Stimulated activated CD8-positive, alpha-beta memory T cell treated with anti-CD3 and anti-CD28 coated beads, Interleukin-12 subunit alpha, Interleukin-12 subunit beta, amount 100 ng/mL, for 24 hours (primary cell): ENCODE measurements at regions not wholly inside any gene's neighbourhood (a gene's known extent, or its start where the extent isn't known, plus 50 kb on each side); places are given as distances from the start of the nearest gene placed in this dataset.

ENCODE experiments used
- DNase-seq: peaks from one replicate; pipeline ENCODE4 v3.0.0-alpha.2; 2020; ENCODE audit errors: extremely low read depth

DNA sequence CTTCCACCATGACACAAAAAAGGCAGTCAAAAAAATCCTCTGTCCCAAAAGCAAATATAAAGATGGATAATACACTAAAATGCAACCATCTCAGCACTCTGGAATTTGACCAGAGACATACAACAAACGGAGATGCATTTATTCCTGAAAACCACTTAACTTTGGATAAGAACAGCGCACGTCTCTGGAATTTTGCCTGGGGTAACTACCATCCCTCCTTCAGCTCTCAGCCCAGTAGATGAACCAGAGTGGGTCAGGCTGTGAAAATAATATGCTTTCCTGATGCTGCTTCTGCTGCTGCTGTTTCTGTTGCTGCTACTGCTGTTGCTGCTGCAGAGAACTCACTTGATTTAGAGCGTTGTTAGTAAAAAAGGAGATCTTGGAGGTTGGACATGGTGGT, 133.8 kb upstream of the ACVR2A start:
- no peak for DNase-seq

DNA sequence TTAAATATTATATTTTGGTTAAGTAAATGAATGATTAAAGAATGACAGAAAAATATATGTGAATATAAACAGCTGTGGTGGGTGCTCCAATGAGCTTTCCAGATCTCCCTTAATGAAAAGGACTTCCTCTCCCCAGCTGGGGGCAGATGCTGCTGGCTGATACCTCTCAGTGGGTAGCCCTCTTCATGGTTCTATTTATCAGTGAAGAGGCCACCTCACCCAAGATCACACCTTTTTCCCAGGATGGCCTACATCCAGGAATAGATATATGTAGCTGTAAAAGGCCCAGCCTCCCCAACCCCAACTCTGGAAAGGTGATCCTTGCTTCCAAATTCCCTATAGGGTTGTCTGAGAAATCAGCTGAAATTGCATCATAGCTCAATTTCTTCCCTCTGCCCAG, 135.2 kb upstream of the ACVR2A start:
- DNase-seq: no peak

DNA sequence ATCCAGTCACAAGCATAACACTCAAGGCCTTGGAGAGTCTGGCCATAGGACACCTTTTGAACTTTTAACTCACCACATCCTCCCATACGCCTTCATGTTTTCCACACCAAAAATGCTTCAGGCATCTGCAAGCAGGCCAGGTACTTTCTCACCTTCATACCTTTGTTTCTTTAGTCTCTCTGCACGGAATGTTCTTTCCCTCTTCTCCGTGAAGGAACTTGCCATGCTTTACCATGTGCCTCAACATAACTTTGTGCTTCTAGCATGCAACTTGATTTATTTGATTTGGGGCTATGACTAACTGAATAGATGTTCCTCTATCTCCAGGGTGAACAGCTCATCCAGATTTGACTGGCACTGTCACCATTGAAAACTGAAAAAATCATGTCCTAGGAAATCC, 141.7 kb upstream of the ACVR2A start:
- no peak for DNase-seq

- DNase-seq: no peak
Observed at GRCh38 chr2:147698166-147698565, 146.7 kb upstream of the ACVR2A start.

GRCh38 chr2:147696426-147696825, 148.4 kb upstream of the ACVR2A start:
- DNase-seq: no peak

DNA sequence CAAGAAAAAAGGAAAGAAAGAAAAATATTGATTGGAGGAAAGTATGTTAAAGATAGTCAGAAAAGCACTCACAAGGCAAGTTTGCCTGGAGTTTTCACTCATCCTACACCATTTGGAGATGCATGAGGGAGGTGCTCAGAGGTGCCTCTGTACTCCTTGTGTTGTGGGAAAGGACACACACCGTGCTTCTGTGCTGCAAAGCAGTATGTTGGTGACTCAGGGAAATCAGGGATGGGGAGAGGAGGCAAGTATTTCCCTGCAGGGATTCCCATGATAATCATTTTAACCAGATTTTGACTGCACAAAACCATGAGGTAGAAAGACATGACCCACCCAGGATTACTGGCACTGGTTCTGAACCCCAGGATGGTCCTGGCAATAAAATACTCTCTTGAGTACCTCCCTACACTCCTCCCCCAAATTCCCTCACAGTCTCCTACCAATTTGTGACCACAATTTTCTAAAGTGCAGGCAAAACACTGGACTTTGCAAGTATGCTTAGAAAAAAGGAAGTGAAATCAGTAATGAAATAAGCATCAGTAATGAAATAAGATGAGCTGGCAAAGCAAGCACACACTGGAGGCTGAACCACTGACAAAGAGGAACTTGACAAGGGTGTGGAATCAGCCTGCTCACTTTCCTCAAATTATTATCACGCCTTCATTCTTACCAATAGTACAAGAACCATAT, 155.5 kb upstream of the ACVR2A start:
- DNase-seq: no peak

DNA sequence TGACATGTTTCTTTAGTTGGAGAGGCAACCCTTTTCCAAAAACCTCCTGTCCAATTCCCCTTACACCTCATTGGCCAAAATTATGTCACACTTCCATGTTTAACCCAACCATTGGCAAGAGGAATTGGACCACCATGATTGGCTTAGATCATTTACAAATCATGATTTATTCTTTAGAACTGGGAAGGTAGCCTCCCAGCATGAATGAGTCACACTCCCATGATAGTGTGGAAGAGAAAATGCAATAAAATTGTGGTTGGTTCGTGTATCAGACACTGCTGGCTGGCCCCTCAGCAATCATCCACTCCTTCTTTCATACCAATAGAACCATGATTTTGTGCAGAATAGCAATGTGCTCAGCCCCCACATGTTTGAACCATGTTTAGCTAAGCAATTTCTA, 156.6 kb upstream of the ACVR2A start:
- no peak for DNase-seq

GRCh38 chr2:147686365-147686764, 158.5 kb upstream of the ACVR2A start:
- no peak for DNase-seq

- no peak for DNase-seq
Observed at GRCh38 chr2:147684903-147685302, 159.9 kb upstream of the ACVR2A start.

- DNase-seq: no peak
Observed at GRCh38 chr2:147683380-147683779, 161.4 kb upstream of the ACVR2A start.

DNA sequence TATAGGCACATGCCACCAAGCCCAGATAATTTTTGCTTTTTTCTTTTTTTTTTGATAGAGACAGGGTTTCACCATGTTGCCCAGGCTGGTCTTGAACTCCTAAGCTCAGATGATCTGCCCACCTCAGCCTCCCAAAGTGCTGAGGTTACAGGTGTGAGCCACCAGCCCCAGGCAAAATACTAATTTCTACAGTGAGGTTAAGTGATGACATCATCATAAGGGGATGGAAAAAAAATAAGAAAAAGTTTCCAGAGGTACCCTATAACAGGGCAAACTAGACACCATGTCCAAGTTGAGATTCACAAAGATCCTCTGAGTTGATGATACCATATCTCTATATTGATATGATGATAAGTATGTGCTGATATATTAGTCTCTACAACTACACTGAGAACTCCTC, 163.7 kb upstream of the ACVR2A start:
- DNase-seq: no peak

- DNase-seq: no peak
Observed at GRCh38 chr2:147679955-147680531, 164.8 kb upstream of the ACVR2A start.

DNA sequence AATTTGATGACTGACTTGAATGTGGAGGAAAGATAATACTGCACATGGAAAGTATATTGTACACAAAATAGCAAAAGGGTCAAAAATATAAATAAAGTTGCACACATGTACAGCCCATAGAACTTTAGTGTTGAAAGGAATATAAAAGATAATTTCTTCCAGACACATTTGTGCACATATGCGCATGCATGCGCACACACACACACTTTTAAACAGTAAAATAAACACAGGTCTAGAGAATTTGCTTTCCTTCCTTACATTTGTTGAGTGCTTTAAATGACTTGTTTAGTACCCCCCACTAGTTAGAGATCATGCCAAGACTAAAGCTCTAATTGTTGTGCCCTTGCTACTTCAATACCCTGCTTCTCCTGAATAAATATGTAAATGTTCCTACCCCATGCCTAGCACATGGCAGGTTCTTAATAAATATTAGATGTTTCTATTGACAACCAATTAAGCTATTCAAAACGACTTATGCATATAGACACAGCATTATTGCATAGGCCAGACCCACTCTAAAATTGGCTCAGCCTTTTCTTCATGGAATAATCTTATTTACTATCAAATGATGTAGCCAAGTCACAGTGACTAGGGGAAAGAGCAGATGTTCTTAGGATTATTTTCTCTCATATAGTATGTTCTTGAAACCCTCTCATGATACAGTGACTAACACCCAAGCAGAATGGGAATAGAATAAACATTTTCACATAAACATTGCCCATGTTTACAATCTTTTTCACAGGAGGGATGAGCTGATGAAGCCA, 165.5 kb upstream of the ACVR2A start:
- DNase-seq: no peak

- no peak for DNase-seq
Observed at GRCh38 chr2:147665105-147665504, 179.7 kb upstream of the ACVR2A start.

- DNase-seq: no peak
Observed at GRCh38 chr2:147663962-147664361, 180.9 kb upstream of the ACVR2A start.

- no peak for DNase-seq
Observed at GRCh38 chr2:147663153-147663961, 181.5 kb upstream of the ACVR2A start.

DNA sequence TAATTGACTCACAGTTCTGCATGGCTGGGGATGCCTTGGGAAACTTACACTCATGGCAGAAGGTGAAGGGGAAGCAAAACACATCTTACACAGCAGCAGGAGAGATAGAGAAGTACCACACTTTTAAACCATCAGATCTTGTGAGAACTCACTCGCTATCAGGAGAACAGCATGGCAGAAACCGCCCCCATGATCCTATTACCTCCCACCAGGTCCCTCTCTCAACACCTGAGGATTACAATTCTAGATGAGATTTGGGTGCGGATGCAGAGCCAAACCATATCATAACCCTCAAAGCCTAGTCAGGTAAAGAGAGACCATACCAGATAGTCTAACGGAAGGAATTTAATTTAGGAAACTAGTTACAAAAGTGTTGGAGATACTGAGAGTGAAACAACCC, 182.6 kb upstream of the ACVR2A start:
- DNase-seq: no peak

DNA sequence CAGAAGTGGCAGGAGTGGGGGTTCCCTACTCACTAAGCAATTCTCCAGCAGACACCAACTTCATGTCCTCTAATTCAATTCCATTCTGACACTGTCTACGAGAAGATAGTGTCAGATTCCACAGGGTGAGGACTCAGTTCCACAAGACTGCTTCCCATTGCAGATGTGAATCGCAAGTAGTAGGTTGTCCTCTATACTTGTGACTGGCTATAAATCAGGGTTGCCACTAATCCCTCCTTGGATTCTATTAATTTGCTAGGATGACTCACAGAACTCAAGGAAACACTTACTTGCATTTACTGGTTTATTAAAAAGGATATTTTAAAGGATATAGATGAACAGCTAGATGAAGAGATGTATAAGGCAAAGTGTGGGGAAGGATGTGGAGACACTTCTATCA, 184.1 kb upstream of the ACVR2A start:
- DNase-seq: no peak

- no peak for DNase-seq
Observed at GRCh38 chr2:147659051-147659450, 185.8 kb upstream of the ACVR2A start.

DNA sequence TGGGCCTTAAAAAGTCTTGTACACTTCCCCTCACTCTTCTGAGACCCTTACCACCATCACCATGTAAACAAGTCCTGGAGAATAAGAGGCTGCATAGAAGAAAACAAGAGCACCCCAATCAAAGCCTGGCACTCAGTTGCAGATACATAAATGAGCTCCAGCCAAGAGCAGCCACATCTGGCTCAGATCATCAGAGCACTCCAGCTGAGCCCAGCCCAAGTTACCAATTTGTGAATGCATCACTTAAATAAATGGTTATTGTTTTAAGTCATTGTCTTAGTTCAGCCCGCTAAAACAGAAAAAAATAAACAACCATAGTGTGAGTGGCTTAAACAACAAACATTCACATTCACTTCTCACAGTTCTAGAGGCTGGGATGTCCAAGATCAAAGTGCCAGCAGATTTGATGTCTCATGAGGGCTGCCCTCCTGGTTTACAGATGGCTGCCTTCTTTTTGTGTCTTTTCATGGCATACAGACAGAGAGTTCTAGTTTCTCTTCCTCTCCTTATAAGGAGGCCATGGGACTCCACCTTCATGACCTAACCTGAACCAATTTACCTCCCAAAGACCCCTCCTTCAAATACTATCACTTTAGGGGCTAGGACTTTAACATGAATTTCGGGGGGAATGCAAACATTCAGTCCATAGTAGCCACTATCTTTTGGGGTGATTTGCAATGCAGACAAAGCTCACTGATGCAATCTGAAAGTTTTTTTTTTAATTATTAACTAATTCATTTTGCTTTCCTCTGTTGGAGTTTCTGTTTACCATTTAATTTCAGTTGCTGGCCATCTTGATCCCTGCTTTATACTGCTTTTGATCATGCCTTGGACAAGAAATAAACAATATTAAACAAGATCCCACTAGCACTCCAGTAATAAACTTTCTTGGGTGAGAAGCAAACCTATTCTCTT, 187.5 kb upstream of the ACVR2A start:
- no peak for DNase-seq

DNA sequence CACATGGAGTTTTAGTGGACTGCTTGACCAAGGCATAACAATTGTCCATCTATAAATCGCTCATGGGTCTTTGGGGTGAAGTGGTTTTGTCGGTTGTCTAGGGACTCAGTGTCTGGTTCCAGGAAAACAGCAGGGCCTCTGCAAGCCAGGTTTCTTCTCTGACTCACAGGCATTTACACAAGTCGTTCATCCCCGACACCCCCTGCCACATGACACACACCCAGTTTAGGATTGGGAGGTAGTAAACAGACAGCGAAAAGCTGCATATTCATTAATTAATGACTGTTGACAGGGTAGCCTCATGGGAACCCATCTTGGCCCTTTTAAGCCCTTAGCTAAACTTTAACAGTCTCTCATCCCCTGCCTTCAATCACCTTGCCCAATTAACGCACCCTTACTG, 194.8 kb upstream of the ACVR2A start:
- DNase-seq: no peak
